OCI-LY1 (cell line): ENCODE measurements at regions not wholly inside any gene's neighbourhood (a gene's known extent, or its start where the extent isn't known, plus 50 kb on each side); places are given as distances from the start of the nearest gene placed in this dataset.
"Not testable (repeated sequence)": the region's sequence is repeated elsewhere in the genome, so short reads cannot be mapped to it uniquely, and the experiment has no call there.

Experiments
- H2AFZ ChIP-seq: fragments of 200-600 bp; sonication (generic), shearing (Covaris generic); 2 replicates; pipeline ENCODE4 v1.6.0; 2014; ENCODE audit warnings: antibody characterized with exemption, mild to moderate bottlenecking, low read length
- H3F3A ChIP-seq: fragments of 200-600 bp; sonication (generic), shearing (Covaris generic); 2 replicates; pipeline ENCODE4 v1.6.0; 2014; ENCODE audit warnings: mild to moderate bottlenecking, antibody characterized with exemption, low read length, moderate library complexity; ENCODE audit not compliant: insufficient read depth
- H3K27ac ChIP-seq: fragments of 200-600 bp; sonication (generic); 2 replicates; pipeline ENCODE4 v1.5.1; 2014; ENCODE audit warnings: low read length, mixed run types, mild to moderate bottlenecking, low read depth; ENCODE audit not compliant: poor library complexity, severe bottlenecking
- H3K27me3 ChIP-seq: fragments of 200-600 bp; sonication (generic); 2 replicates; pipeline ENCODE4 v1.6.0; 2014; ENCODE audit warnings: antibody characterized with exemption, mild to moderate bottlenecking, low read length, moderate library complexity; ENCODE audit not compliant: insufficient read depth
- H3K36me3 ChIP-seq: fragments of 200-600 bp; sonication (generic); 2 replicates; pipeline ENCODE4 v1.6.1; 2014; ENCODE audit warnings: mild to moderate bottlenecking, antibody characterized with exemption, low read length, moderate library complexity, mixed read lengths; ENCODE audit not compliant: insufficient read depth
- H3K4me1 ChIP-seq: fragments of 200-600 bp; sonication (generic); 2 replicates; pipeline ENCODE4 v1.5.1; 2014; ENCODE audit warnings: mild to moderate bottlenecking, low read length, moderate library complexity; ENCODE audit not compliant: insufficient read depth, severe bottlenecking
- H3K4me2 ChIP-seq: fragments of 200-600 bp; sonication (generic), shearing (Covaris generic); 2 replicates; pipeline ENCODE4 v1.6.1; 2014; ENCODE audit warnings: low read length
- H3K4me3 ChIP-seq: fragments of 200-600 bp; sonication (generic); 2 replicates; pipeline ENCODE4 v1.5.1; 2014; ENCODE audit warnings: low read length, low read depth, mild to moderate bottlenecking, mixed read lengths; ENCODE audit not compliant: poor library complexity, severe bottlenecking
- H3K79me2 ChIP-seq: fragments of 200-600 bp; shearing (Covaris generic); 2 replicates; pipeline ENCODE4 v1.6.1; 2016; ENCODE audit warnings: mixed run types, low read length, mixed read lengths; ENCODE audit not compliant: insufficient read depth
- H3K9ac ChIP-seq: fragments of 200-600 bp; sonication (generic), shearing (Covaris generic); 2 replicates; pipeline ENCODE4 v1.6.1; 2014; ENCODE audit warnings: mild to moderate bottlenecking, low read length, mixed read lengths
- H3K9me2 ChIP-seq: fragments of 200-600 bp; sonication (generic), shearing (Covaris generic); 2 replicates; pipeline ENCODE4 v1.6.1; 2014; ENCODE audit warnings: low read depth, mild to moderate bottlenecking, low read length, mixed read lengths
- H3K9me3 ChIP-seq: fragments of 200-600 bp; shearing (Covaris generic); 2 replicates; pipeline ENCODE4 v1.6.1; 2014; ENCODE audit warnings: low read length, mixed read lengths
- H4K20me1 ChIP-seq: fragments of 200-600 bp; sonication (generic), shearing (Covaris generic); 2 replicates; pipeline ENCODE4 v1.6.0; 2016; ENCODE audit warnings: mild to moderate bottlenecking, low read length; ENCODE audit not compliant: insufficient read depth
- CTCF ChIP-seq: fragments of 200-600 bp; sonication (generic), shearing (Covaris generic); IDR thresholded peaks from 2 replicates; pipeline ENCODE4 v1.5.1; 2017; ENCODE audit warnings: mild to moderate bottlenecking, antibody characterized with exemption, low read length, moderate library complexity, mixed read lengths
- EZH2 ChIP-seq: fragments of 200-600 bp; sonication (generic), shearing (Covaris generic); IDR thresholded peaks from 2 replicates; pipeline ENCODE4 v1.8.0; 2017; ENCODE audit warnings: borderline replicate concordance, mixed run types, mild to moderate bottlenecking, antibody characterized with exemption, low read length, moderate library complexity, mixed read lengths

- H3K4me2 ChIP-seq, result no peak overlapping the region
- H4K20me1 ChIP-seq, result no peaks in the 10 kb centered on the region
- TF ChIP-seq CTCF, result no peak
- no peak for TF ChIP-seq EZH2
Measured at GRCh38 chr4:115965588-115965987, 852.2 kb upstream of the NDST4 start.

GRCh38 chr4:115956054-115956796, 842.8 kb upstream of the NDST4 start:
- H4K20me1 ChIP-seq, H3K27ac ChIP-seq, H2AFZ ChIP-seq: not testable (repeated sequence)

More at GRCh38 chr4:115965588-115965987, 852.2 kb upstream of the NDST4 start:
- H3K9me3 ChIP-seq, result no peaks in the 10 kb centered on the region
- H3K9me2 ChIP-seq, result no peaks in the 10 kb centered on the region
- no peak overlapping the region for H2AFZ ChIP-seq
- H3K9ac ChIP-seq, result no peak overlapping the region
- no peak overlapping the region for H3K4me3 ChIP-seq
- H3K27me3 ChIP-seq, result no peaks in the 10 kb centered on the region
- no peaks in the 10 kb centered on the region for H3K36me3 ChIP-seq
- no peaks in the 10 kb centered on the region for H3K4me1 ChIP-seq
- H3F3A ChIP-seq, result no peaks in the 10 kb centered on the region
- H3K79me2 ChIP-seq, result no peaks in the 10 kb centered on the region
- no peak overlapping the region for H3K27ac ChIP-seq

GRCh38 chr4:115950806-115951205, 837.4 kb upstream of the NDST4 start:
- Histone ChIP-seq H3K27me3 (no peaks in the 10 kb centered on the region), H3K4me2 (no peak overlapping the region), H2AFZ (no peak overlapping the region), H3K9me3 (no peaks in the 10 kb centered on the region), H3K4me1 (no peaks in the 10 kb centered on the region), H3K9ac (no peak overlapping the region), H3K9me2 (no peaks in the 10 kb centered on the region), H3K27ac (no peak overlapping the region), H3K79me2 (no peaks in the 10 kb centered on the region), H3K36me3 (no peaks in the 10 kb centered on the region), H3K4me3 (no peak overlapping the region), H4K20me1 (no peaks in the 10 kb centered on the region), H3F3A (no peaks in the 10 kb centered on the region)
- TF ChIP-seq CTCF (no peak), EZH2 (no peak)

More at GRCh38 chr4:115956054-115956796, 842.8 kb upstream of the NDST4 start:
- H3K36me3 ChIP-seq, H3K4me1 ChIP-seq, H3K79me2 ChIP-seq, H3K4me2 ChIP-seq, H3K4me3 ChIP-seq, H3F3A ChIP-seq, H3K9ac ChIP-seq, H3K9me3 ChIP-seq, H3K27me3 ChIP-seq, H3K9me2 ChIP-seq: not testable (repeated sequence)

- not testable (repeated sequence) for H3K27me3 ChIP-seq, H3K4me3 ChIP-seq, H3K36me3 ChIP-seq, H3K9me2 ChIP-seq, H4K20me1 ChIP-seq, H3K79me2 ChIP-seq, H3K27ac ChIP-seq, H3F3A ChIP-seq, H3K9ac ChIP-seq, H3K4me1 ChIP-seq, H2AFZ ChIP-seq, H3K9me3 ChIP-seq, H3K4me2 ChIP-seq
Measured at GRCh38 chr4:115949974-115950743, 836.7 kb upstream of the NDST4 start.
